PC-3 (cell line): ENCODE measurements at regions not wholly inside any gene's neighbourhood (a gene's known extent, or its start where the extent isn't known, plus 50 kb on each side); places are given as distances from the start of the nearest gene placed in this dataset.

Experiments
- ATAC-seq: fragments of 200-7000 bp; cut with Tn5 transposase; 2 replicates; pipeline ENCODE4 v1.9.1; 2020; ENCODE audit warnings: mild to moderate bottlenecking, moderate library complexity
- BruUV-seq: library from RNA; stranded (reverse); fragments of 400-500 nt; replicated peaks from 2 replicates; lab custom pipeline; 2021; lab: Mats Ljungman, UMichigan
- CTCF ChIA-PET: fragments of 300-600 bp; sonication (Branson Sonifier 250); formaldehyde crosslinking; loops from one replicate; lab custom pipeline; 2022; ENCODE audit warnings: antibody characterized with exemption; lab: Charles Lee
- POLR2A ChIA-PET: fragments of 300-600 bp; sonication (Branson Sonifier 250); formaldehyde crosslinking; loops from one replicate; lab custom pipeline; 2022; ENCODE audit warnings: antibody characterized with exemption; ENCODE audit not compliant: unreplicated experiment; lab: Charles Lee
- DNase-seq: peaks from one replicate; pipeline ENCODE4 v3.0.0-alpha.2; 2015
- H2AFZ ChIP-seq: fragments of 300-600 bp; sonication (generic); 2 replicates; pipeline ENCODE4 v1.6.0; 2016; ENCODE audit warnings: antibody characterized with exemption, low read length
- H3F3A ChIP-seq: fragments of 300-600 bp; sonication (generic); one replicate; pipeline ENCODE4 v1.6.0; 2017; ENCODE audit warnings: antibody characterized with exemption, low read length, control low read depth, mild to moderate bottlenecking; ENCODE audit not compliant: unreplicated experiment
- H3K27ac ChIP-seq: fragments of 300-600 bp; sonication (generic); 2 replicates; pipeline ENCODE4 v1.5.1; 2016; ENCODE audit warnings: mild to moderate bottlenecking, low read length
- H3K27me3 ChIP-seq: fragments of 300-600 bp; sonication (generic); 2 replicates; pipeline ENCODE4 v1.6.1; 2016; ENCODE audit warnings: low read length, mixed read lengths
- H3K36me3 ChIP-seq: fragments of 300-600 bp; sonication (generic); 2 replicates; pipeline ENCODE4 v1.6.1; 2016; ENCODE audit warnings: low read depth, mixed run types, low read length, mixed read lengths
- H3K4me1 ChIP-seq: fragments of 300-600 bp; sonication (generic); 2 replicates; pipeline ENCODE4 v1.5.1; 2016; ENCODE audit warnings: low read length; ENCODE audit not compliant: insufficient read depth
- H3K4me2 ChIP-seq: fragments of 300-600 bp; sonication (generic); 2 replicates; pipeline ENCODE4 v1.6.0; 2016; ENCODE audit warnings: low read length
- H3K4me3 ChIP-seq: fragments of 300-600 bp; sonication (generic); 2 replicates; pipeline ENCODE4 v1.5.1; 2016; ENCODE audit warnings: mild to moderate bottlenecking, low read length, mixed read lengths
- H3K79me2 ChIP-seq: fragments of 300-600 bp; sonication (generic); 2 replicates; pipeline ENCODE4 v1.6.1; 2017; ENCODE audit warnings: low read length, mixed read lengths
- H3K9ac ChIP-seq: fragments of 300-600 bp; sonication (generic); 2 replicates; pipeline ENCODE4 v1.6.0; 2016; ENCODE audit warnings: mild to moderate bottlenecking, low read length
- H3K9me2 ChIP-seq: fragments of 300-600 bp; sonication (generic); replicated peaks from 2 replicates; pipeline ENCODE4 v1.6.1; 2016; ENCODE audit warnings: mixed run types, low read length, mixed read lengths
- H3K9me3 ChIP-seq: fragments of 300-600 bp; sonication (generic); 2 replicates; pipeline ENCODE4 v1.6.1; 2016; ENCODE audit warnings: low read length, mixed read lengths
- H4K20me1 ChIP-seq: fragments of 300-600 bp; sonication (generic); 2 replicates; pipeline ENCODE4 v1.6.1; 2016; ENCODE audit warnings: low read length, mixed read lengths
- EZH2 ChIP-seq: fragments of 300-600 bp; sonication (generic); IDR thresholded peaks from one replicate; pipeline ENCODE4 v1.6.1; 2017; ENCODE audit warnings: antibody characterized with exemption, mild to moderate bottlenecking, low read length; ENCODE audit not compliant: unreplicated experiment
- EZH2phosphoT487 ChIP-seq: fragments of 300-600 bp; sonication (generic); IDR thresholded peaks from 2 replicates; pipeline ENCODE4 v1.6.1; 2018; ENCODE audit warnings: mild to moderate bottlenecking, antibody characterized with exemption, low read length, borderline replicate concordance
- intact Hi-C: fragments of 100-400 bp; cut with micrococcal nuclease; formaldehyde crosslinking; loops from 2 replicates; pipeline ENCODE4 v1.9.0; 2023
- TF ChIP-seq, protein P1 (sequence below): fragments of 300-600 bp; sonication (generic); conservative IDR thresholded peaks from 2 replicates; pipeline ENCODE4 v1.5.1; 2017; ENCODE audit warnings: antibody characterized with exemption, low read depth, mild to moderate bottlenecking, low read length

- Histone ChIP-seq H3K4me1 (peaks cover 19% of the 10 kb centered on the region), H3K27me3 (no peaks in the 10 kb centered on the region), H3F3A (no peaks in the 10 kb centered on the region), H3K4me3 (no peak overlapping the region), H3K9me2 (no peaks in the 10 kb centered on the region), H3K79me2 (no peaks in the 10 kb centered on the region), H3K27ac (no peak overlapping the region), H3K9me3 (no peaks in the 10 kb centered on the region), H4K20me1 (no peaks in the 10 kb centered on the region), H3K9ac (no peak overlapping the region), H3K4me2 (no peak overlapping the region), H3K36me3 (no peaks in the 10 kb centered on the region), H2AFZ (no peak overlapping the region)
- intact Hi-C loops = no loop called here
- BruUV-seq = no TSS peak
- CTCF ChIA-PET = no interaction called here
- TF ChIP-seq, protein P1, sequence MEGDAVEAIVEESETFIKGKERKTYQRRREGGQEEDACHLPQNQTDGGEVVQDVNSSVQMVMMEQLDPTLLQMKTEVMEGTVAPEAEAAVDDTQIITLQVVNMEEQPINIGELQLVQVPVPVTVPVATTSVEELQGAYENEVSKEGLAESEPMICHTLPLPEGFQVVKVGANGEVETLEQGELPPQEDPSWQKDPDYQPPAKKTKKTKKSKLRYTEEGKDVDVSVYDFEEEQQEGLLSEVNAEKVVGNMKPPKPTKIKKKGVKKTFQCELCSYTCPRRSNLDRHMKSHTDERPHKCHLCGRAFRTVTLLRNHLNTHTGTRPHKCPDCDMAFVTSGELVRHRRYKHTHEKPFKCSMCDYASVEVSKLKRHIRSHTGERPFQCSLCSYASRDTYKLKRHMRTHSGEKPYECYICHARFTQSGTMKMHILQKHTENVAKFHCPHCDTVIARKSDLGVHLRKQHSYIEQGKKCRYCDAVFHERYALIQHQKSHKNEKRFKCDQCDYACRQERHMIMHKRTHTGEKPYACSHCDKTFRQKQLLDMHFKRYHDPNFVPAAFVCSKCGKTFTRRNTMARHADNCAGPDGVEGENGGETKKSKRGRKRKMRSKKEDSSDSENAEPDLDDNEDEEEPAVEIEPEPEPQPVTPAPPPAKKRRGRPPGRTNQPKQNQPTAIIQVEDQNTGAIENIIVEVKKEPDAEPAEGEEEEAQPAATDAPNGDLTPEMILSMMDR = no peak
- TF ChIP-seq EZH2phosphoT487 (no peak), EZH2 (no peak)
- ATAC-seq (no peak), DNase-seq (no peak)
- POLR2A ChIA-PET = no interaction called here
Measured at GRCh38 chr6:119443993-119444641, 94.6 kb upstream of the MAN1A1 start.

GRCh38 chr6:119442776-119443184, 93.2 kb upstream of the MAN1A1 start:
- no peak overlapping the region for H3K4me2 ChIP-seq
- no peaks in the 10 kb centered on the region for H3K27me3 ChIP-seq
- DNase-seq = no peak
- ChIA-PET POLR2A (no interaction called here), CTCF (no interaction called here)
- H3K9ac ChIP-seq = no peak overlapping the region
- no peaks in the 10 kb centered on the region for H3K9me2 ChIP-seq
- no TSS peak for BruUV-seq
- H3K4me3 ChIP-seq = no peak overlapping the region
- H3K36me3 ChIP-seq = no peaks in the 10 kb centered on the region
- H3K79me2 ChIP-seq = no peaks in the 10 kb centered on the region
- H2AFZ ChIP-seq = no peak overlapping the region
- H4K20me1 ChIP-seq = no peaks in the 10 kb centered on the region
- ATAC-seq = no peak
- H3K9me3 ChIP-seq = no peaks in the 10 kb centered on the region
- intact Hi-C loops = no loop called here
- H3F3A ChIP-seq = no peaks in the 10 kb centered on the region
- peaks cover 19% of the 10 kb centered on the region for H3K4me1 ChIP-seq
- TF ChIP-seq EZH2 (no peak), EZH2phosphoT487 (no peak)
- TF ChIP-seq, protein P1 = no peak
- H3K27ac ChIP-seq = no peak overlapping the region

DNA sequence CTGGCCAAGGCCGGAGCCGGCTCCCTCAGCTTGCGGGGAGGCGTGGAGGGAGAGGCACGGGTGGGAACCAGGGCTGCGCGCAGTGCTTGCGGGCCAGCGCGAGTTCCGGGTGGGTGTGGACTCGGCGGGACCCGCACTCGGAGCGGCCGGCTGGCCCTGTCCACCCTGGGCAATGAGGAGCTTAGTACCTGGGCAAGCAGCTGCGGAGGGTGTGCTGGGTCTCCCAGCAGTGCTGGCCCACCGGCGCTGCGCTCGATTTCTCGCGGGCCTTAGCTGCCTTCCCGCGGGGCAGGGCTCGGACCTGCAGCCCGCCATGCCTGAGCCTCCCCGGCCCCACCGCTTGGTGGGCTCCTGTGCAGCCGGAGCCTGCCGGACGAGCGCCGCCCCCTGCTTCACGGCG, 91.4 kb upstream of the MAN1A1 start:
- ChIA-PET POLR2A (no interaction called here), CTCF (no interaction called here)
- intact Hi-C loops = no loop called here
- H3K27ac ChIP-seq = no peak overlapping the region
- H3K9ac ChIP-seq = no peak overlapping the region
- no peaks in the 10 kb centered on the region for H3K36me3 ChIP-seq
- no peaks in the 10 kb centered on the region for H3K27me3 ChIP-seq
- TF ChIP-seq EZH2phosphoT487 (no peak), EZH2 (no peak)
- TF ChIP-seq, protein P1 = no peak
- H3K4me2 ChIP-seq = no peak overlapping the region
- no peaks in the 10 kb centered on the region for H4K20me1 ChIP-seq
- no peaks in the 10 kb centered on the region for H3K9me3 ChIP-seq
- H3K4me3 ChIP-seq = no peak overlapping the region
- H3K4me1 ChIP-seq = peaks cover 5% of the 10 kb centered on the region; the same call in 1 of the 2 replicates
- no TSS peak for BruUV-seq
- ATAC-seq = no peak
- H3F3A ChIP-seq = no peaks in the 10 kb centered on the region
- no peak for DNase-seq
- H3K9me2 ChIP-seq = no peaks in the 10 kb centered on the region
- H2AFZ ChIP-seq = no peak overlapping the region
- no peaks in the 10 kb centered on the region for H3K79me2 ChIP-seq
